ENCODE measurements at regions not wholly inside any gene's neighbourhood (a gene's known extent, or its start where the extent isn't known, plus 50 kb on each side); places are given as distances from the start of the nearest gene placed in this dataset.

- Mint-ChIP-seq H3K36me3 (peaks cover 0 to 22% (median 0%) of the 10 kb centered on the region in 3 donors), H3K9me3 (peaks cover 13 to 60% (median 38%) of the 10 kb centered on the region in 9 donors), H3K4me1 (no peaks in the 10 kb centered on the region), H3K27ac (no peak overlapping the region), H3K4me3 (no peak overlapping the region), H3K27me3 (no peaks in the 10 kb centered on the region)
- no peak for ATAC-seq
- POLR2A ChIA-PET = no interaction called here
- DNase-seq = no peak
Measured at GRCh38 chr2:153770359-153770991, 101.2 kb upstream of the GALNT13 start.

GRCh38 chr2:153780241-153780640 lies 91.5 kb upstream of the GALNT13 start:
- DNase-seq (no peak), ATAC-seq (no peak)
- peaks cover 0 to 27% (median 0%) of the 10 kb centered on the region in 9 donors for H3K9me3 Mint-ChIP-seq
- no peak overlapping the region for H3K4me3 Mint-ChIP-seq
- H3K27ac Mint-ChIP-seq = no peak overlapping the region
- POLR2A ChIA-PET = no interaction called here
- H3K27me3 Mint-ChIP-seq = no peaks in the 10 kb centered on the region
- H3K4me1 Mint-ChIP-seq = no peaks in the 10 kb centered on the region
- H3K36me3 Mint-ChIP-seq = no peaks in the 10 kb centered on the region

GRCh38 chr2:153786016-153786415 lies 85.7 kb upstream of the GALNT13 start:
- POLR2A ChIA-PET = no interaction called here
- no peaks in the 10 kb centered on the region for H3K4me1 Mint-ChIP-seq
- ATAC-seq (no peak), DNase-seq (no peak)
- no peak overlapping the region for H3K4me3 Mint-ChIP-seq
- H3K9me3 Mint-ChIP-seq = peaks cover 2 to 29% (median 14%) of the 10 kb centered on the region in 9 donors
- no peaks in the 10 kb centered on the region for H3K27me3 Mint-ChIP-seq
- H3K36me3 Mint-ChIP-seq = no peaks in the 10 kb centered on the region
- H3K27ac Mint-ChIP-seq = no peak overlapping the region

- Mint-ChIP-seq H3K27ac (no peak overlapping the region), H3K9me3 (peaks cover 2 to 29% (median 15%) of the 10 kb centered on the region in 9 donors), H3K4me1 (no peaks in the 10 kb centered on the region), H3K27me3 (no peaks in the 10 kb centered on the region), H3K4me3 (no peak overlapping the region), H3K36me3 (no peaks in the 10 kb centered on the region)
- POLR2A ChIA-PET = no interaction called here
- ATAC-seq (no peak), DNase-seq (no peak)
Measured at GRCh38 chr2:153787612-153788011, 84.1 kb upstream of the GALNT13 start.

- Mint-ChIP-seq H3K9me3 (peaks cover 0 to 4% (median 0%) of the 10 kb centered on the region in 9 donors), H3K27me3 (no peaks in the 10 kb centered on the region), H3K36me3 (no peaks in the 10 kb centered on the region), H3K27ac (no peak overlapping the region), H3K4me1 (no peaks in the 10 kb centered on the region), H3K4me3 (no peak overlapping the region)
- ATAC-seq = no peak
- POLR2A ChIA-PET = no interaction called here
- no peak for DNase-seq
Measured at GRCh38 chr2:153802671-153803070, 69.1 kb upstream of the GALNT13 start.

- ATAC-seq (no peak), DNase-seq (no peak)
- Mint-ChIP-seq H3K9me3 (peaks cover 0 to 13% (median 0%) of the 10 kb centered on the region in 9 donors), H3K27ac (no peak overlapping the region), H3K4me1 (no peaks in the 10 kb centered on the region), H3K36me3 (no peaks in the 10 kb centered on the region), H3K27me3 (no peaks in the 10 kb centered on the region), H3K4me3 (no peak overlapping the region)
- POLR2A ChIA-PET = no interaction called here
Measured at GRCh38 chr2:153808679-153809078, 63.0 kb upstream of the GALNT13 start.

GRCh38 chr2:153811516-153811915 lies 60.2 kb upstream of the GALNT13 start:
- POLR2A ChIA-PET = no interaction called here
- Mint-ChIP-seq H3K27me3 (no peaks in the 10 kb centered on the region), H3K27ac (no peak overlapping the region), H3K4me3 (no peak overlapping the region), H3K9me3 (peaks cover 0 to 23% (median 0%) of the 10 kb centered on the region in 9 donors), H3K4me1 (no peaks in the 10 kb centered on the region), H3K36me3 (no peaks in the 10 kb centered on the region)
- no peak for DNase-seq
- ATAC-seq = no peak

GRCh38 chr2:153812632-153813031 lies 59.1 kb upstream of the GALNT13 start:
- ATAC-seq = no peak
- POLR2A ChIA-PET = no interaction called here
- no peak overlapping the region for H3K27ac Mint-ChIP-seq

GRCh38 chr2:153818242-153818641 lies 53.5 kb upstream of the GALNT13 start:
- ATAC-seq = no peak
- DNase-seq = no peak
- H3K4me1 Mint-ChIP-seq = no peaks in the 10 kb centered on the region
- H3K27ac Mint-ChIP-seq = no peak overlapping the region
- peaks cover 0 to 21% (median 2%) of the 10 kb centered on the region in 9 donors for H3K9me3 Mint-ChIP-seq
- H3K27me3 Mint-ChIP-seq = no peaks in the 10 kb centered on the region
- peaks cover 0 to 5% (median 0%) of the 10 kb centered on the region in 3 donors for H3K36me3 Mint-ChIP-seq
- POLR2A ChIA-PET = no interaction called here
- H3K4me3 Mint-ChIP-seq = no peak overlapping the region

More at GRCh38 chr2:153812632-153813031, 59.1 kb upstream of the GALNT13 start:
- Mint-ChIP-seq H3K36me3 (peaks cover 0 to 3% (median 0%) of the 10 kb centered on the region in 3 donors), H3K27me3 (no peaks in the 10 kb centered on the region), H3K9me3 (peaks cover 0 to 27% (median 2%) of the 10 kb centered on the region in 9 donors), H3K4me1 (no peaks in the 10 kb centered on the region), H3K4me3 (no peak overlapping the region)
- DNase-seq = no peak

- Mint-ChIP-seq H3K36me3 (peaks cover 0 to 5% (median 0%) of the 10 kb centered on the region in 3 donors), H3K9me3 (peaks cover 0 to 21% (median 2%) of the 10 kb centered on the region in 9 donors), H3K4me1 (no peaks in the 10 kb centered on the region), H3K27me3 (no peaks in the 10 kb centered on the region), H3K27ac (no peak overlapping the region), H3K4me3 (no peak overlapping the region)
- DNase-seq = no peak
- POLR2A ChIA-PET = no interaction called here
- no peak for ATAC-seq
Measured at GRCh38 chr2:153819074-153819473, 52.6 kb upstream of the GALNT13 start.

GRCh38 chr2:153819501-153819900 lies 52.2 kb upstream of the GALNT13 start:
- ATAC-seq (no peak), DNase-seq (no peak)
- Mint-ChIP-seq H3K27ac (no peak overlapping the region), H3K27me3 (no peaks in the 10 kb centered on the region), H3K9me3 (peaks cover 0 to 20% (median 2%) of the 10 kb centered on the region in 9 donors), H3K4me1 (no peaks in the 10 kb centered on the region), H3K36me3 (peaks cover 0 to 5% (median 0%) of the 10 kb centered on the region in 3 donors), H3K4me3 (no peak overlapping the region)
- POLR2A ChIA-PET = no interaction called here
